Activated CD4-positive, alpha-beta T cell treated with anti-CD3 and anti-CD28 coated beads, Interleukin-2, amount 10 ng/mL, durations not matched to agents 7 days and 5 days (primary cell): ENCODE measurements at regions not wholly inside any gene's neighbourhood (a gene's known extent, or its start where the extent isn't known, plus 50 kb on each side); places are given as distances from the start of the nearest gene placed in this dataset.

Source experiments
- CTCF ChIA-PET: fragments of 350-600 bp; sonication (Branson Sonifier 250); formaldehyde crosslinking; loops from one replicate; lab custom pipeline; 2021; ENCODE audit warnings: antibody characterized with exemption; lab: Charles Lee
- POLR2A ChIA-PET: fragments of 350-600 bp; sonication (Branson Sonifier 250); formaldehyde crosslinking; loops from one replicate; lab custom pipeline; 2021; ENCODE audit warnings: antibody characterized with exemption; lab: Charles Lee
- DNase-seq: peaks from one replicate; pipeline ENCODE4 v3.0.0-alpha.2; 2020
- H3K27ac Mint-ChIP-seq: one replicate; pipeline ENCODE4 v1.8.0; 2021; ENCODE audit warnings: mild to moderate bottlenecking, moderate library complexity, mixed read lengths
- H3K27me3 Mint-ChIP-seq: one replicate; pipeline ENCODE4 v1.8.0; 2021; ENCODE audit warnings: mixed read lengths
- H3K36me3 Mint-ChIP-seq: one replicate; pipeline ENCODE4 v1.8.0; 2021; ENCODE audit warnings: low read depth, mixed read lengths
- H3K4me1 Mint-ChIP-seq: one replicate; pipeline ENCODE4 v1.8.0; 2021; ENCODE audit warnings: mixed read lengths
- H3K4me3 Mint-ChIP-seq: one replicate; pipeline ENCODE4 v1.8.0; 2021; ENCODE audit warnings: mild to moderate bottlenecking, moderate library complexity, mixed read lengths
- H3K9me3 Mint-ChIP-seq: one replicate; pipeline ENCODE4 v1.8.0; 2021; ENCODE audit warnings: mixed read lengths

DNA sequence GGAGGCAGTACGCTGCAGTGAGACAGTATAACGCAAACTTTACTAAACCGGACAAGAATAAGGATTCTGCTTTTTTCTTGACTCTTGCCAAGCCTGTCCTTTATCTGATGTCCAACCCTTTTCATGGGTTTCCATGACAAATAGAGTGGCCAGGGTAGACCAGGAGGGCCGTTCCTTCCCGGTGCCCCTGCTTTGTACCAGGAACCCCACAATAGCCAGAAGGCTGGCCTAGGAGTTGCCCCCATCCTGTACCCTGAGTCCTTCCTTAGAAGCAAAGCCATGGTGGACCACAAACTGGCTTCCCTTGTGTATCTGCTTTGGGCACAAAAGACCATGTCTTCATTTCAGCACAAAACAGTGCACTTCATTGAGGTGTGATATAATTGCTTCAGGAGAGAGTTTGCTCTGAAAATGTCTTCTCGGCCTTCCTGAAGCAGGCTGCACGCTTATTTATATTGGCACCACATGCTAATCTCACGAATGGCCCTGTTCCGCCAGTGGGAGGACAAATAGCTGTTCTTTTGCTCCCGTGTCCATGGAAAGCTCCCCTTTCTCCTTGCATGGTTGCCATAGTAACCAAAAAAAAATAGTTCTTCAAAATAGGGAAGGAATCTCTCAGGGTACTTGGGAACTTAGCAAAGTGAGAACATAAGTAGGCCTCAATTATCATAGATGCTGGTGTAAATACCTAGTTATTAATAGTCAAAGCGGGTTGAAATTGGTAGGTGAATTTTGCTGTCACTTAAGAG is 222.1 kb downstream of the ZIC5 start:
- Mint-ChIP-seq H3K36me3 (no peaks in the 10 kb centered on the region), H3K27me3 (no peaks in the 10 kb centered on the region), H3K9me3 (no peaks in the 10 kb centered on the region), H3K27ac (no peak overlapping the region), H3K4me1 (no peaks in the 10 kb centered on the region), H3K4me3 (no peak overlapping the region)
- no peak for DNase-seq
- CTCF ChIA-PET = no interaction called here
- POLR2A ChIA-PET = no interaction called here

DNA sequence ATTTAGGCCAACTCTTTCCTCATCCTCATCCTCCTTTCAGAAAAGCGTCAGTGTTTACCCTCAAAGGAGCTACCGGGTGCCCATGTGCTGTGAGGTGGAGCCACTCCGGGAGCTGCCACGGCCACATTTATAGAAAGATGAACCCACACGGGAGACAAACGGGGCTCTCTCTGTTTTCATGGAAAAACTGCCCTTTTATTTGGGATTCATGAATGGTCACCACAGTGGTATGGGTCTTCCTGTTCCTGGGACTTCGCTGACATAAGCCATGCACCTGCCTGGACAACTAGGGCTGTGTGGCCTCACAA is 224.2 kb downstream of the ZIC5 start:
- Mint-ChIP-seq H3K27ac (no peak overlapping the region), H3K4me1 (no peaks in the 10 kb centered on the region), H3K4me3 (no peak overlapping the region), H3K36me3 (no peaks in the 10 kb centered on the region), H3K27me3 (no peaks in the 10 kb centered on the region), H3K9me3 (no peaks in the 10 kb centered on the region)
- CTCF ChIA-PET = no interaction called here
- POLR2A ChIA-PET = no interaction called here
- no peak for DNase-seq

DNA sequence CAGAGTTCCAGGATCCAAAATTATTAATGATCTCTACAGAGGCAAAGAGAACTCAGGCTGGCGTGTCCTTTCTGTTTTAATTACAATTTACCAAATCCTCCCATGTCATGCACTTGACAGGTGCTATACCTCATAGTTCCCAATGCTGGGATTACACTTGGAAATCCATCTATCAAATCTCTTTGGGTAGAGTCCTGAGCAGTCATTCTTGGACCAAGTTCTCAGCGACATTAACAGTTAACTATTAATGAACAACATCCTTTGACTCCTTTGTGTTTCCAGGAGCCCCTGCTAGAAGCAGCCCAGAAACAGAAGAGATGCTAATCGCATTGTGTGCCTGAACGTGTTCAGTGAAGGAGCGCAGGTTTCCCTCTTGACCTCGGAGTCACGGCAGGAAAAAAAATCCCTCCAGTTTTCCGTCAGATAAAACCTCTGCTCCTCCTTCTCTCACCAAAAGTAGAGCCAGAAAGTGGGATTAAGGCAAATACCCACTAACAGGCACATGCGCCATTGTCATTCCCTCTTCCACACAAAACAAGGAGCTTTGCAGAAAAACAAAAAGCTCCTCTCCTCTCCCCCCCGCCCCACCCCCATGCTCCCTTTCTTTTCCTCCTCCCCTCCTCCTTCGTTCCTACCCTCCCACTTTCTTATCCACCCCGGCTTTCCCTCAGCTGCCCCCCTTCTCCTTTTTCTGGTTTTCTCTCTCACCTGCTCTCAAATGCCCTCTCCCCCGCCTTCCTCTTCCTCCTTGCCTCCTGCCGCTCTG is 224.7 kb downstream of the ZIC5 start:
- Mint-ChIP-seq H3K27ac (no peak overlapping the region), H3K27me3 (no peaks in the 10 kb centered on the region), H3K4me1 (no peaks in the 10 kb centered on the region), H3K9me3 (no peaks in the 10 kb centered on the region), H3K4me3 (no peak overlapping the region), H3K36me3 (no peaks in the 10 kb centered on the region)
- ChIA-PET CTCF (interaction anchor here (0.6 kb wide), 1 partner anchor 39 kb away, joined by 4 read pairs; no protein-coding TSS in a partner anchor), POLR2A (no interaction called here)
- no peak for DNase-seq

DNA sequence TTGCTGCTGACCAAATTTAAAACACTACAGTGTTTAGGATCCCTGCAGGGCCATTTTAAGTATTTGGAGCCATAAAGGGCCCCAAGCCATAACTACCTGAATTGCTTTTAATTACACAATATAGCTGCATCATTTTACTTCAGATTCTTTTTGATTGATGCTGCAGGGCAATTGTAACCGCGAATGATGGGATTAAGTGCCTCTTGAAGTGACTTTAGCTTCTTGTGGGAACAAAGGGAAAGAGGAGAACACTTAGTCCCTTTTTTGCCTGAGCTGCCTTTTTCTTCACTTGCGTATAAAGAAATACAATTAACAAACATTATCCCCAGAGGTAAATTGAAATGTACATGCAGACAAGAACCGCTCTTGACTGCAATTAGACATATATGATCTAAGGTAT is 228.5 kb downstream of the ZIC5 start:
- H3K36me3 Mint-ChIP-seq = no peaks in the 10 kb centered on the region
- H3K4me1 Mint-ChIP-seq = peaks cover 5% of the 10 kb centered on the region
- CTCF ChIA-PET = no interaction called here
- POLR2A ChIA-PET = no interaction called here
- DNase-seq = no peak
- H3K27ac Mint-ChIP-seq = no peak overlapping the region
- H3K27me3 Mint-ChIP-seq = no peaks in the 10 kb centered on the region
- no peaks in the 10 kb centered on the region for H3K9me3 Mint-ChIP-seq
- no peak overlapping the region for H3K4me3 Mint-ChIP-seq

DNA sequence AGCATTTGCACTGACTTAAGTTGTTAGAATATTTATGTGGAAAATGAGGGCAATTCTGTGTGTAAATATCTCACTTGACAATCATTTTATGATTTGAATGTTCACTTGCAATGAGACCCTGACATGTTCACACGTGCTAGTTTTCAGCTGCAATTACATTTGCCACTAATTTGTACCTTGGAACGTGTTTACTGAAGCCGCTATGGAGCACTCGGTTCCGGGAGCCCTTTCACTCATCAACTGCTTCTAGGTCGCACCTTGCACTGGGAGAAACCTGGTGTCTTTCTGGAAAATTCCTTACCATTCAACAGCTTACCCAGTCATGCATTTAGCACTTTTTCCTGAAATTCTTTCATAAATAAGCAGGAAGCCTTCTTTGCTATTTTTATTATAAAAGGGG is 229.6 kb downstream of the ZIC5 start:
- H3K4me1 Mint-ChIP-seq = peaks cover 5% of the 10 kb centered on the region
- H3K4me3 Mint-ChIP-seq = no peak overlapping the region

DNA sequence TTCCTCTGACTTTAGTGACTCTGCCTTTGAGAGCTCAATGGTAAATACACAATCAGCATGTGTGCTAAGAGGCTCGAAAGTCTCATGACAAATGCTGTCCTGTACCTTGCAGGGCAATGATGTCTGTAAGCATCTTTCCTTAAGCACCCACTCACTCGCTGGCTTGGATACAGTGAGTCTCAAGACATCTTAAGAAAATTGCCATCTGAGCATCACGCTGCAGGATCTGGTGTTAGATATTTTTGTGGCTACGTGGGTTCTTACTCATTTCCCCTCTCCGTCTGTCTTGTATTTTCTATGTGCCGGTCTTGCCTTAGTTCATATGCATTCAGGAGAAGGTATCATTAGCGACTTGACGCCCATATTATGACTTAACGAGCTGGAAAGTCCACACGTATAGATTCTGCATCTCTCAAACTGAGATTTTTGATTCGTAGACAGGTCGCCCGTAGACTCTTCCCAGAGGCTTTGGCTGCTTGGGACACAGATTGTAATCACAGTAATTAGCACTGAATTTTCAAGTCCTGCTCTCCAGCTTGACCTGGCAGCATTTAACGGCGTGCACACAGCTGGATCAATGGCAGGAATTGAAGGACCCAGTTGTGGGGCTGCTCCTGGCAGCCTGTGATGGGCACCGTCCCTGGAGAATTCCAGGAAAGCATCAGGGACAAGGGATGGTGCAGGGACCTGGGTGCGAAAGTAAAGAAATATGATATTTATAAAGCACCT is 231.2 kb downstream of the ZIC5 start:
- CTCF ChIA-PET = interaction anchor here (0.6 kb wide), 1 partner anchor 282 kb away, joined by 3 read pairs; no protein-coding TSS in a partner anchor
- POLR2A ChIA-PET = no interaction called here
- peaks cover 5% of the 10 kb centered on the region for H3K4me1 Mint-ChIP-seq

More for the DNA sequence above, 229.6 kb downstream of the ZIC5 start:
- Mint-ChIP-seq H3K27ac (no peak overlapping the region), H3K9me3 (no peaks in the 10 kb centered on the region), H3K36me3 (no peaks in the 10 kb centered on the region), H3K27me3 (no peaks in the 10 kb centered on the region)
- DNase-seq = no peak
- CTCF ChIA-PET = interaction anchor here (1.2 kb wide), 1 partner anchor 85 kb away, joined by 3 read pairs; no protein-coding TSS in a partner anchor
- POLR2A ChIA-PET = no interaction called here

DNA sequence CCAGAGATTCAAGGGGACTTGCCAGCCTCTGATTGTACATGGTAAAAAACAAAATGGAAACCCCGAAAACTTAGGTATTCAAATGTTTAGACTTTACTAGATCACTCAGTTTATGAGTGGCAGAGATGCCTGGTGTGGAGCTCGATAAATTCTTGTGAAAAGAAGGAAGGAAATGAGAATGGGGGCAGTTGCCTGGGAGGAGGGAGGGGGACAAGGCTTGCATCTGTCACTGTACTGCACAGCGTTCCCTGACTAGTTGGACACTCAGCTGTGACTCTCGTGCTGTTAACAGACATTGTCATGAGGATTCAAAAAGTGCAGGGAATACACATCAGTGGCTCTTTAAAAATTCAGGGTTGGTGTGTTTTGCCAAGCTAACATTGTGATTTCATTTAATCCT is 232.9 kb downstream of the ZIC5 start:
- H3K4me1 Mint-ChIP-seq = peaks cover 5% of the 10 kb centered on the region
- ChIA-PET POLR2A (no interaction called here), CTCF (interaction anchor here (0.6 kb wide), 1 partner anchor 279 kb away, joined by 6 read pairs; no protein-coding TSS in a partner anchor)

More for the DNA sequence above, 231.2 kb downstream of the ZIC5 start:
- Mint-ChIP-seq H3K27ac (no peak overlapping the region), H3K9me3 (no peaks in the 10 kb centered on the region), H3K36me3 (no peaks in the 10 kb centered on the region), H3K27me3 (no peaks in the 10 kb centered on the region), H3K4me3 (no peak overlapping the region)
- no peak for DNase-seq

DNA sequence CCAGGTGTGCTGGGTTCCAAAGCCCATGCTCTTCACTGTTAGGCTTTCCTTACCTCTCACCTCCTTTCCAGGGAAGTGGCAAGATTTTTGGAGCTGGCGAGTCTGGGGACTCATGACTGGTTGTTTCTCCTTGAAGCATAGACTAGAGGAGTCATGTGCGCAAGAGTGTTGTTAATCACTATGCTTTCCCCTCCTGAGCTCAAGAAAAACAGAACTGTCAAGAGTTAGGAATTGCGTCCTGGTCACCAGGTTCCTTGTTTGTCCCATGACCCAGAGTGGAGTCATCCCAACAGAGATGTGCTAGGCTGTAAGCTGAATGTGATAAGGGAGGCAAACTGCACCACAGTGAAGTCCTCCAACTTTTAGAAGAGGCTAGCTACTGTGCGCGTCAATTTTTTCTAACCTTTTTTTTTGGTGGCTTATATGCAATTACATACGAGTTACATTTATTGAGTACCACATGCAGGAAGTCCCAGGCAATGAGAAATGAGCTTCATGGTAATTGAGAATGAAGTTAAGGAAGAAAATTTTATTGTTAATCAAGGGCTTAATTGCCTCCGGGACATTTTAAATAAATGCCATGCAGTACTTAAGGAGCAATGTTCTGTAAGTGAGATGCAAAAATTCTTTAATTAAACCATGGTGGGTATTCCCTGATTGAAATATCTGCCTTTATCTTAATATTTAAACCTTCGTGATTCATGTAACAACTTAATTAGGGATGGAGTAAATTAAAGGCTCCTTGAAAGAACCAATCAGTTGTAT is 233.9 kb downstream of the ZIC5 start:
- ChIA-PET CTCF (interaction anchor here (0.6 kb wide), 1 partner anchor 280 kb away, joined by 6 read pairs; no protein-coding TSS in a partner anchor), POLR2A (no interaction called here)
- Mint-ChIP-seq H3K27me3 (peaks cover 4% of the 10 kb centered on the region), H3K4me1 (peaks cover 5% of the 10 kb centered on the region), H3K9me3 (no peaks in the 10 kb centered on the region), H3K27ac (no peak overlapping the region), H3K4me3 (no peak overlapping the region), H3K36me3 (no peaks in the 10 kb centered on the region)
- DNase-seq = no peak

More for the DNA sequence above, 232.9 kb downstream of the ZIC5 start:
- H3K27ac Mint-ChIP-seq = no peak overlapping the region
- no peaks in the 10 kb centered on the region for H3K36me3 Mint-ChIP-seq
- H3K4me3 Mint-ChIP-seq = no peak overlapping the region
- DNase-seq = no peak
- no peaks in the 10 kb centered on the region for H3K9me3 Mint-ChIP-seq
- peaks cover 3% of the 10 kb centered on the region for H3K27me3 Mint-ChIP-seq

DNA sequence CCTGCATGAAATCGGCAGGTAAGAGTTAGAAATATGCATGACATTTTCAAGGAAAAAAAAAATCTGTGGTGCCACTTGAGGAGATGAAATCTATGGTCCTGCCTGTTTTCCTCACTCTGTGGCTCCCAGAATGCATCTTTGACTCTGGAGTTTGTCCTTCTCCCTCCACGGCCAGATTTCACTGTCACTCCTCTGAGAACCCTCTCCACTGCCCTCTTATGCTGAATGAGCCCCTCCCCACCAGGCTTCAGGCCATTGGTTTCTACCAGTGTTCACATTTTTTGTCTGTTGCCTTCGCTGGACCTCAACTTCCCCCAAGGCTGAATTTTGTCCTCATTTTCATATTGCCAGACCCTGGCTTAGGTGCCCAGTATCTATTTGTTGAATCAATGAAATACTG is 235.0 kb downstream of the ZIC5 start:
- ChIA-PET POLR2A (no interaction called here), CTCF (interaction anchor here (0.6 kb wide), 1 partner anchor 90 kb away, joined by 3 read pairs; no protein-coding TSS in a partner anchor)
- H3K36me3 Mint-ChIP-seq = no peaks in the 10 kb centered on the region
- DNase-seq = no peak
- no peak overlapping the region for H3K4me3 Mint-ChIP-seq
- no peaks in the 10 kb centered on the region for H3K9me3 Mint-ChIP-seq
- no peak overlapping the region for H3K27ac Mint-ChIP-seq
- peaks cover 4% of the 10 kb centered on the region for H3K27me3 Mint-ChIP-seq
- peaks cover 5% of the 10 kb centered on the region for H3K4me1 Mint-ChIP-seq

DNA sequence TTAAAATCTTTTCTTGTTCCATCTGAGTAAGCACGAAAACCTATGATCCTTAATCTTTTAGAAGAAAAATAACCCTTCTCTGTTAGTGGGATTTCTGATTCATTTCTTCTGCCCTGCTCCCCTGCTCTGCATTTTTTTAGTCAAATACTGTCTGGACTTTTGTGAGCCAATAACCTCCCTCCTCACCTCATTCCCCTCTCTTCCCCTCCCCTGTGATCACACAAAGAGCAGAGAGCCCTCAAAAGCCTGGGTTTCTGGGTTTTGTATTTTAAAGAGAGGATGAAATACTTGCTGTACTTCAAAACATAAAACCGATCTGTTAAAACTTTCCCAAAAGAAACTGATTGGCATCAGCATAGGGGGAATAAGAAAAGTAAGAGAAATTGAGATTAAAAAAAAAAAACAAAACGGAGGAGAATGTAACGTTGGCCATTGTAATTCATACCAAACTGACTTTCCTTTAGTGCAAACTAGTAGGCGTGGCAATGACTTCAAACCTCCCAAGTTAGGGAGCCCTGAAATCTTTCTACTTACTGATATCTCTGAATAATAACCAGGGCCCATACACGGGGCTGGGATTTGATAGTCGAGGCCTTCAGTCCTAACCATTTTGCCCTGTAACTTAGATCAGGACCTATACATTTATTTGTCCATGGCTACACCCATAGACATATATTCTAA is 232.9 kb downstream of the TM9SF2 start:
- Mint-ChIP-seq H3K27ac (no peak overlapping the region), H3K4me1 (no peaks in the 10 kb centered on the region), H3K36me3 (no peaks in the 10 kb centered on the region), H3K9me3 (no peaks in the 10 kb centered on the region), H3K27me3 (peaks cover 4% of the 10 kb centered on the region), H3K4me3 (no peak overlapping the region)
- DNase-seq = no peak
- ChIA-PET CTCF (interaction anchor here (0.6 kb wide), 1 partner anchor 1811 kb away, joined by 3 read pairs; no protein-coding TSS in a partner anchor), POLR2A (no interaction called here)

DNA sequence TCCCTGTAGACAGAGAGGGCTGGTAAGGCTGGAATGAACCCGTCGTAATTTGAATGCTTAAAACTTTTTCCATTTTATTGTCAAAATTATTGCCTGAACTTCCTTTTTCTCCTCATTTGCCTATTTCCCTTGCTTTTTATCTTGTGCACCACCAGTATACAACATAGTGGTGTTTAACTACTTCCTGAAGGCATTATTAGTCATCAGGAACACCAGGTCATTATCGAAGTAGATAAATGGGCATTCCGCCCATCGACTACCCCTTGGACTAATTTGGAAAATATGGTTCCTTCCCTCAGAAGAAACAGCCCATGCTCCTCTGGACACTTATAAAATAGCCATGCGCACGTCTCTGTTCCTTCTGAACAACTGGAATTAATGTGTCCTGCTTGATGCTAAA is 232.1 kb downstream of the TM9SF2 start:
- H3K4me3 Mint-ChIP-seq = no peak overlapping the region
- H3K4me1 Mint-ChIP-seq = no peaks in the 10 kb centered on the region
- no peak for DNase-seq
- H3K36me3 Mint-ChIP-seq = no peaks in the 10 kb centered on the region
- H3K27me3 Mint-ChIP-seq = peaks cover 4% of the 10 kb centered on the region
- CTCF ChIA-PET = no interaction called here
- POLR2A ChIA-PET = no interaction called here
- H3K9me3 Mint-ChIP-seq = no peaks in the 10 kb centered on the region
- H3K27ac Mint-ChIP-seq = no peak overlapping the region

DNA sequence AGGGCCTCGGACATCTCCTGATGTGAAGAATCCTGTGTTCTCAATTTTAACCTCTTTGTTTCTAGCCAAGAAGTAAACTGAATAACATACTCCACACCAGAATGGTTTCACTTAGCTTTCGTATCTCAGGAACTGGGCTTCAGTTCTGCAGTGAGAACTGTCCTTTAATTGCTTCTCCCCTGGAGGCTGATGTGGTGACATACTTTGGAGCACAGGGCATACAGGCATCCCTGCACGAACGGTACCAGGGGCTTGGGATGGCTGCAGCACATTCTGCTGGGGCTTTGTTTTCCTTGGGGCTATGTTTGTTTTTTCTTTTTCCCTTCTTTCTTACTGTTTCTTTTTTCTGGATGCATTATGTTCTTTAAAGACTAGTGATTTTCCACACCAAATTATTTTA is 230.5 kb downstream of the TM9SF2 start:
- Mint-ChIP-seq H3K27ac (no peak overlapping the region), H3K9me3 (no peaks in the 10 kb centered on the region), H3K27me3 (peaks cover 4% of the 10 kb centered on the region), H3K4me1 (no peaks in the 10 kb centered on the region), H3K4me3 (no peak overlapping the region), H3K36me3 (no peaks in the 10 kb centered on the region)
- no peak for DNase-seq
- POLR2A ChIA-PET = no interaction called here
- CTCF ChIA-PET = interaction anchor here (0.6 kb wide), 1 partner anchor 612 kb away, joined by 4 read pairs; no protein-coding TSS in a partner anchor
